ENCODE measurements at regions not wholly inside any gene's neighbourhood (a gene's known extent, or its start where the extent isn't known, plus 50 kb on each side); places are given as distances from the start of the nearest gene placed in this dataset.
"Not testable (repeated sequence)": the region's sequence is repeated elsewhere in the genome, so short reads cannot be mapped to it uniquely, and the experiment has no call there.

DNA sequence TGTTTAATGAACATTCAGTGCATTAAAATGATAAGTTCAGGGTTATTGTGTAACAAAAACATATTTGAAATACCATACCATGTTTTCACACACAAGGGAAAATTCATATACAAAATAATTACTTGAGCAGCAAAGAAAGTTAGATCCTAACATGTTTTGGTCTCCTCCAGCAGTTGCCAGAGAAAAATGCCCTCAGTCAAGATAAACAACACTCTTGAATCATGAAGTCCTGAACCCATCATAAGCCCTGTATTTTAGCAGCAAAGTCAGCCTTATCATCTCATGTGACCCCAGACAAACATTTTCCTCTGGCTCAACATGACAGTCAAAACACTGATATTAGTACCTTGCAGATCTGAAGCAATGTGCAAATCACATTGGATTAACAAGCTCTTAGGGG is 1541.1 kb upstream of the WWC1 start:
- no peak for DNase-seq (ENCODE audit: low read depth in 4 of 4, low spot score in 2 of 4)

DNA sequence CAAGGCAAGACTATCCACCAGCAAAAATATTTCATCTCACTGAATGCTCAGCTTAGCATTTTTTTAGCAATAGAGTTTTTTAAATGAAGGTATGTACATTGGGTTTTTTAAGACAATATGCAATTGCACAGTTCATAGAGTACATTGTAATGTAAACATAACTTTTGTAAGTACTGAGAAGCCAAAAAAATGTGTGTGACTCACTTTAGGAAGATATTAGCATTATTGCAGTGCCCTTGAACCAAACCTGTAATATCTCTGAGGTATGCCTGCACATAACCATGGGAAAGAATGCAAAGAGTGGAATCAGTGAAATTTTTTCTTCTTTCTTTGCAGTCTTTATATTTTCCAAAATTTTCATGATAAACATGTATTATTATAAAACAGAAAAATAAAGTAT is 1533.3 kb upstream of the WWC1 start:
- DNase-seq (ENCODE audit: low read depth in 4 of 4, low spot score in 2 of 4) = no peak

DNA sequence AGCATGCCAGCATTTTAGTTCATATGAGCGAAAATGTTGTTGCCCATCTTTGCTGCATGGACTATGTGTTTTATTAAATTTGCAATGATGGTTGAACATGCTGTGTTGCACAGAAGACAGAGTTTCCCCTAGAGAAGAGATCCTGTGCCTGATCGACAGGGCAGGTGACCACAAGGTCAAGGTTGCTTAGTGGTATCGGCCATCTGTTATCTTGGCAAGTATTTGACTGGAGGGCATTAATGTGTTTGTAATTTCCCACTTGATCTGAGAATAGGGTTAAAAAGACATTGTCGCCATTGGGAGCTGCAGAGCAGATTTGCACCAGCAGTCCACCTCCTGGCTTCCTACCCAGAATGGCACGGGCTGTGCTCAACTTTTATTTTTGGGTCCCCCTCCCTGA is 1523.6 kb upstream of the WWC1 start:
- no peak for DNase-seq (ENCODE audit: low read depth in 4 of 4, low spot score in 2 of 4)

DNA sequence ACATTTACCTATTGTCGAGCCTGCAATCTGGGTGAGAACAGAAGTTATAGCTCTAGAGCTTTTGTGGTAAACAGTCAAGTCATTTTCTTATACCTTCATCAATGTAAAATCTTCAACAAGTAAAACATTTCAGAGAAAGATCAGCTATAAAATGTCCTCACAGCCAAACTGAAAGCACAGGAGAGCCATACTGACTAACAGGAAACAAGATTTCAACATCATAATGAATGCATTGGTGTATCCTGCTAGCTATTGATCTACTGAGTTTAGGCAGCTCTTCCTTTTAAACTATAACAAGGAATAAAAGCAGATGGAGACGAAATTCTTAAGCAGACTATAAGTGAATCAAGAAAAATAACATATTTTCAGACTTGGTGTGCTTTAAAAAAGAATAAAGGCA is 1522.9 kb upstream of the WWC1 start:
- no peak for DNase-seq (ENCODE audit: low read depth in 4 of 4, low spot score in 2 of 4)

DNA sequence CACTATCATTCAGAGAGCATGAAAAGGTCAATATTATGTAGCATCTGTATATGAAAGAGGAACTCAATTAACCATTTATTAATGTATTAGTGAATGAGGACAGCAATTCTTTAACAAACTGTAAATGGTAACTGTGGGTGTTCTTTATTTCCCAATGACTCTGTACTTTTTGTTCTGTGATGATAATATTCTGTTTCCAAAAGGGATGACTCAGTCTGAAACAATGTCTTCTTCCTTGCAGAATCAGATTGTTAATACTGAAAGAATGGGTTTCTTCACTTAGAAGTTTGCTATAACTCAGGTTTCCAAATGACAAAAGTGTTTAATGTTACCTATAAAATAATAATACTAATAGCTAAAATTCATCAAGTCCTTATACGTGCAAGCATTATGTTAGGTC is 1518.7 kb upstream of the WWC1 start:
- no peak for DNase-seq (ENCODE audit: low read depth in 4 of 4, low spot score in 2 of 4)

DNA sequence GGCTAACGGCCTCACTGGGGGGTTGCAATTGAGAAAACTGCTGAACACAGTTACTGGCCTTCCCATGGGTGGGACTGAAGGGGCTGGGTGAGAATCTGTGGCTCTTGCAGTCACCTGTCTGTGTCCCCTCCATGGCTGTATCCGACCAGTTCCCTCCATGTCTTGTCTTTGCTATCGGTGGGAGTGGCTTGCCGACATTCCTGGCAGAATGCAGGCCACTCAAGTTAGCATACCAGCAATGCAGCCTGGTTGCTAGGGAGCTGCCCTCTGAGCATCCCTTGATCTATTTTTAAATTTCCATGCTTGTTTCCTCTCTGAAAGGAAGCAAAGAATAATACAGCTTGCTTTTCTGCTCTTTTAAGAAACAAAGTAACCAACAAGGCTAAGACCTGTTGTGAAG is 1509.7 kb upstream of the WWC1 start:
- no peak for DNase-seq (ENCODE audit: low read depth in 4 of 4, low spot score in 2 of 4)

DNA sequence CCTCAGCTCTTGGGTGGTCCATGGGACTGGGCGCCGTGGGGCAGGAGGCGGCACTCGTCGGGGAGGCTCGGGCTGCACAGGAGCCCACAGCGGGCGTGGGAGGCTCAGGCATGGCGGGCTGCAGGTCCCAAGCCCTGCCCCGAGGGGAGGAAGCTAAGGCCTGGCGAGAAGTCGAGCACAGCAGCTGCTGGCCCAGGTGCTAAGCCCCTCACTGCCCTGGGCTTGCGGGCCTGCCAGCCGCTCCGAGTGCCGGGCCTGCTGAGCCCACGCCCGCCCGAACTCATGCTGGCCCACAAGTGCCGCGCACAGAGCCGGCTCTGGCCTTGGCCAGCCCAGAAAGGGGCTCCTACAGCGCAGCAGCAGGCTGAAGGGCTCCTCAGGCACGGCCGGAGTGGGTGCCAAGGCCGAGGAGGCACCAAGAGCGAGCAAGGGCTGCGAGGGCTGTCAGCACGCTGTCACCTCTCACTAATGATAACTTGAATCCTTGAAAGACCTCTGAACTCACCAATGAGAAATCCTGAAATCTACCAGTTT is 1506.8 kb upstream of the WWC1 start:
- DNase-seq (ENCODE audit: low read depth in 4 of 4, low spot score in 2 of 4) = no peak

DNA sequence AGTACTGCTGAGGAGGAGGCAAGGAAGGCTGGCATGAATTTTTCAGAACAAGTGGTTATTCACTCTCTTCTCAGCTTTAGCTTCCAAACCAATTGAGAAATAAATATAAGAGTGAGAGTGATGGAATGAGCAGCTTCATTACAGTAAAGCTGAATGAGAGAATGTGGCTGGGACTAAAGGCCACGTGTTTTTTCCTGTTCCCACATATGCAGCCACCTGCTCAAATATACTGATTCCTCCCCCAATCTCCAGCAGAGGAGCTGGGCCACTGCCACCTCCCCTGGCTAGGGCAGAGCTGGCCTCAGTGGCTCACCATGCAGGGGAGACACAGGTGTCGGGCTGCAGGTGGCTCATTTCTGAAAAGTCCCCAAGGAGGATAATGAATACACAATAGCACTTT is 1505.3 kb upstream of the WWC1 start:
- DNase-seq (ENCODE audit: low read depth in 4 of 4, low spot score in 2 of 4) = no peak

DNA sequence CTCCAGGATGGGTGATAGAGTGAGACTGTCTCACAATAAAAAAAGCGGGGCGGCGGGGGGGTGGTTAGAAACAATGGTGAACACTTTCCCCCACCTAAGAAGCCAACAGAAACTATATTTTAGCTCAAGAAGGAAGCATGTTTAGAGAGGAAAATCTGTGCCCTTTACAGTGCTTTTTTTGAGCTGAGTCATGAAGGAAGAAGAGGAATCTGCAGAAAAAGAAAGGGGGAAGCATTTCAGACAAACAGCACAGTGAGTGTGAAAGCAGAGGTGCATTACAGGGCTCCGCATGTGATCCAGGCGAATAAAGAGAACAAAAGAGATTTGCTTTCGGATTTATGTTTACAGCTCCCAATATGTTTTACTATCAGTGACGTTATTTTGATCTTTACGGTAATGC is 1504.6 kb upstream of the WWC1 start:
- no peak for DNase-seq (ENCODE audit: low read depth in 4 of 4, low spot score in 2 of 4)

DNA sequence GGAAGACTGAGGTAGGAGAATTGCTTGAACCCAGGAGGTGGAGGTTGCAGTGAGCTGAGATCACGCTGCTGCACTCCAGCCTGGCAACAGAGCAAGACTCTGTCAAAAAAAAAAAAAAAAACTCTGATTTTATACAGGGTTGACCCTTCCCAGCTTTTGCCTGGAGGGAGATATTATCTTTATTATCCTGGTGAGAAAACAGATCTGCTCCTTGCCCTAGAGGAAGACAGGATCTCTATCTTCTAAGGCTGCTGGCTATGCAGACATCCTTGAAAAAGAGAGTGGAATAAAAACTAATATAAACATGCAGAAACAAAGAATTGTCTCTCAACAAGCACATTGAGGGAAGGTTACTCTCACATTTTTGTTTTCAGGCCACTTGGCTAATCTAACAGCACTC is 1503.4 kb upstream of the WWC1 start:
- DNase-seq (ENCODE audit: low read depth in 4 of 4, low spot score in 2 of 4) = no peak

DNA sequence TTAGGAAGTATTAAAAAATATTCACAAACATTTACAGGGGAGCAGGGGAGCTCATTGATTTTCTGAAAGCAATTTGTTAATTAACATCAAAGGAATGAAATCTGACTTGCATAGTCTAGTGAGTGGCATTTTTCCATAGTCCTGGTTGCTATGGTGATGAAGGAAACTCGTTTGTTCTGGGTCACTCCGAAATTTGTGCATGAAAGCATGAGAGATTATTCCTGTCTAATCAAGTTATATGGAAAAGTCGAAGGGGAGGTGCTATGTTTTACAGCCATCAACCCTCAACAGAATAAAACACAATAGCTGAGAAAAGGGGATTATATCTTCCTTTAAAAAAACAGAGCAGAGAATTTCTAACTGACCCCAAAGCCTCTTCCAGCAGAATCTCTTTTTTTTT is 1495.7 kb upstream of the WWC1 start:
- no peak for DNase-seq (ENCODE audit: low read depth in 4 of 4, low spot score in 2 of 4)

DNA sequence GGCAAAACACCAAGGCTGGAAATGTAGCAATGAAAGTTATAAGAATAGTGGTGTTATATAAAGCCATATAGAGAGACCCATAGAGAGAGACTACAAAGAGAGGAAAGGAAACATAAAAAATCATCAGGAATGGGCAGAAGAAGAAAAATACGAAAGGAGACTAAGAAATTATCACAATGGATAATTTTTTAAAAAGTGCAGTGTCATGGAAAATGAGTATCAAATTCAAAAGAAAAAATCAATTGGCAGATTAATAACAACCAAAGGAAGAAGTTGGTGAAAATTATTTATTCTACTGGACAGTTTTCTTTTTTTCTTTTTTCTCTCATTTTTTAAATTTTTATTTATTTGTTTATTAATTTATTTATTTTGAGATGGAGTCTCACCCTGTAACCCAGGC is 1488.4 kb upstream of the WWC1 start:
- no peak for DNase-seq (ENCODE audit: low read depth in 4 of 4, low spot score in 2 of 4)

DNA sequence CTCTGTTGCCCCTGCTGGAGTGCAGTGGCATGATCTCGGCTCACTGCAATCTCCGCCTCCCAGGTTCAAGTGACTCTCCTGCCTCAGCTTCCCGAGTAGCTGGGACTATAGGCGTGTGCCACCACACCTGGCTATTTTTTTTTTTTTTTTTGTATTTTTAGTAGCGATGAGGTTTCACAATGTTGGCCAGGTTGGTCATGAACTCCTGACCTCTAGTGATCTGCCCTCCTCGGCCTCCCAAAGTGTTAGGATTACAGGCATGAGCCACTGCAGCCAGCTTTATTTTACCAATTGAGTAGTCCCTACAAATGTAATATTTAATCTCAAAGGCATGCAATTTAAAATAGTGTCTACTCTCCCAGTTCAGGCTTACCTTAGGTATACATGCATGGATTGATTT is 1487.2 kb upstream of the WWC1 start:
- not testable (repeated sequence) for DNase-seq (ENCODE audit: low read depth in 4 of 4, low spot score in 2 of 4)

DNA sequence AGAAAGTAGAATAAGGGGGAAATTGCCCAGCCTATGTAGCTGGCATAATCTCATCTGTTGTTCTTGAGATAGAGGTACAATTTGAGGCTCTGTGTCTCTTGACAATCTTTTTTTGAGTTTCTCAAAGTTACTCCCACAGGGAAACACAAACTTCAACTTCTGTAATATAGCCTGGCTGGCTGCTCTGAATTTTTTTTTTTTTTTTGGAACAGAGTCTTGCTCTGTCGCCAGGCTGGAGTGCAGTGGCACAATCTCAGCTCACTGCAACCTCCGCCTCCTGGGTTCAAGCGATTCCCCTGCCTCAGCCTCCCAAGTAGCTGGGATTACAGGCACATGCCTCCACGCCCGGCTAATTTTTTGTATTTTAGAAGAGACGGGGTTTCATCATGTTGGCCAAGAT is 1486.8 kb upstream of the WWC1 start:
- DNase-seq (ENCODE audit: low read depth in 4 of 4, low spot score in 2 of 4) = not testable (repeated sequence)

DNA sequence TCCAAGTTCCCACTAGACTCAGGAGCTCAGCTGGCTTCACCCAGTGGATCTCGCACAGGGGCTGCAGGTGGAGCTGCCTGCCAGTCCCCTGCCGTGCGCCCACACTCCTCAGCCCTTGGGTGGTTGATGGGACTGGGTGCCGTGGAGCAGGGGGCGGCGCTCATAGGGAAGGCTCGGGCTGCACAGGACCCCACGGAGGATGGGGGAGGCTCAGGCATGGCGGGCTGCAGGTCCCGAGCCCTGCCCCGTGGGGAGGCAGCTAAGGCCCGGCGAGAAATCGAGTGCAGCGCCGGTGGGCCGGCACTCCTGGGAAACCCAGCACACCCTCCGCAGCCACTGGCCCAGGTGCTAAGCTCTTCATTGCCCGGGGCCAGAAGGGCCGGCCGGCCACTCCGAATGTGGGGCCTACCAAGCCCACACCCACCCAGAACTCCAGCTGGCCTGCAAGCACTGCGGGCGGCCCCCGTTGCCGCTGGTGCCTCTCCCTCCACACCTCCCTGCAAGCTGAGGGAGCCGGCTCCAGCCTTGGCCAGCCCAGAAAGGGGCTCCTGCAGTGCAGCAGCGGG is 1481.3 kb upstream of the WWC1 start:
- not testable (repeated sequence) for DNase-seq (ENCODE audit: low read depth in 4 of 4, low spot score in 2 of 4)

DNA sequence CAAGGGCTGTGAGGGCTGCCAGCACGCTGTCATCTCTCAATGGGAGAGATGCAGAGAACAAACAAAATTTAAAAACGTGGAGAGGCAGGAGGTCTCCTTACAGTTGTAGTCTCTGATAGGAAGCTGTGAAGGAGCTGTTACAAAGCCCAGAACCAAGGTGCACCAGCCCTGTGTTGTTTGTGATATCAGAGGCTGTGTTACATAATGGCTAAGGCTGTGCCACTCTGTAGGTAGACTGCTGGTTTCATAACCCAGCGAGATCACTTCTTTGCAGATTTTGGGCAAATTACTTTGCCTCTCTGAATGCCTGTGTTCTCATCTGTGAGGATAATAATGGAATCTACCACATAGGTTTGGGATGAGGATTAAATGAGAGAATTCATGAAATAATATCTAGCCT is 1480.7 kb upstream of the WWC1 start:
- DNase-seq (ENCODE audit: low read depth in 4 of 4, low spot score in 2 of 4) = no peak

DNA sequence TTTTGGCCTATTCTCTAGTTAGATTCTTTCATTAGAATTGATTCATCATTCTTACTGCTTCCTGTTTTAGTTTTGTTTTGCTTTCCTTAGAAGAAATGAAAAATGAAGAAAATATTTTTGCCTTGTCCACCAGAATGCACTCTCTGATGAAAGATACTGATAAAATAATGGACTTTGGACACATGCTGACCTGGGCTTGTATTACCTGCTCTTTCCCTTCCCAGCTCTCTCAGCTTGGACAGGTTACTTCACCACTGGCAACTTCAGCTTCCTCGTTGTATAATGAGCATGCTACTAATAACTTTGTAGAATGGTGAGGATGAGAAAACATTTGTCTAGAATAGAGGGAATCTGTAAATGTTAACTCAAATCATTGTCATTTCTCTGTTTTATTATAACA is 1468.1 kb upstream of the WWC1 start:
- no peak for DNase-seq (ENCODE audit: low read depth in 4 of 4, low spot score in 2 of 4)

DNA sequence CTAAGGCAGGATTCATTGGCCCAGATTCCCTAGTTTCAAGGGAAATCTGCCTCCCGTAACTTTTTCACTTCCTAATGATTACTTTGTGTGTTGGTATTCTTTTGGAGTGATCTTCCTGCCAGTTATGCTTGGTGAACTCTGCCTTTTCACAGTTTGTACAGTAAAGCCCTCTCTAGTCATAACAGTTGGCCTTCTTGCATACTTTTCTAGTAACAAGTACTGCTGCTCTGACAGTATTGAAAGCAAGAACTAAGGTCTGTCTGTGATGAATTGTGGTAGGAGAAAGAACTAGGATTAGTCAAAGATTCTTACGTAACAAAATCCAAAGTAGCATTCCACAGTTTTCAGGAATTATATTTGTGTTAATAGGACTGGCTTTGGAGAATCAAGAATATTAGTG is 1457.2 kb upstream of the WWC1 start:
- no peak for DNase-seq (ENCODE audit: low read depth in 4 of 4, low spot score in 2 of 4)

DNA sequence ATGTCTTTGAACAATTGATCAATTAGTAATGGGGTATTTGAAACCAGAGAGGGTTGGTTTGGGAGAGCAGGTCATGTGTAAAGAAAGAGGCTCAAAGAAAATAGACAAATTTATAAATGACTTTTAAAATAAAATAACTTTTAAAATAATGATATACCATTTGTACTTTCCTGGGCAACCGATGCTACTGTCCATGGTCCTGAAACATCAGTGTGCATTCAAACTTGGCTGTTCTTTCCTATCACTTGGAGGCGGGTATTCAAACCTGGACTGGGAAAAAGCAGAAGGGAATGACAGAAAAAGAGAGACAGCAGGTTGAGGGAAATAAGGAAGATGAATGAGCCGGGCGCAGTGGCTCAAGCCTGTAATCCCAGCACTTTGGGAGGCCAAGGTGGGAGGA is 1446.4 kb upstream of the WWC1 start:
- peak in 3 of 4 donors; percentile 4 to 40 (median 20) for DNase-seq (ENCODE audit: low read depth in 4 of 4, low spot score in 2 of 4)

DNA sequence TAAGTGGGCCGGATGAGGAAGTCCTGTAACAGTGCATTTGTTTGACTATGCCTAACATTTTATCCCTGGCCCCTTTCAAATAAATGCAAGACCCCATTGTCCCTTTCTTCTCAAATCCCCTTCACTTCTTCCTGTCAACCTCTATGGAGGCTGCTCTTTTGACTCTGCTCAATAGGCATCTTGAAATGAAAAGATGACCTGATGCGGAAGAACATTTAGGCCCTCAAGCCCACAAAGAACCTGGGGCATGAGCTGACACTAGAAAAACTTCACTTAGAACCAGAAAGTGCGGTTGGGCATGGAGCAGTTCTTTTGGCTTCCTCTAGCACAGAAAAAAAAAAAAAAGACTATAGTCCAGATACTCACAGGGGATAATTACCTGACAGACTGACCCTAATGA is 1434.7 kb upstream of the WWC1 start:
- no peak for DNase-seq (ENCODE audit: low read depth in 4 of 4, low spot score in 2 of 4)

DNA sequence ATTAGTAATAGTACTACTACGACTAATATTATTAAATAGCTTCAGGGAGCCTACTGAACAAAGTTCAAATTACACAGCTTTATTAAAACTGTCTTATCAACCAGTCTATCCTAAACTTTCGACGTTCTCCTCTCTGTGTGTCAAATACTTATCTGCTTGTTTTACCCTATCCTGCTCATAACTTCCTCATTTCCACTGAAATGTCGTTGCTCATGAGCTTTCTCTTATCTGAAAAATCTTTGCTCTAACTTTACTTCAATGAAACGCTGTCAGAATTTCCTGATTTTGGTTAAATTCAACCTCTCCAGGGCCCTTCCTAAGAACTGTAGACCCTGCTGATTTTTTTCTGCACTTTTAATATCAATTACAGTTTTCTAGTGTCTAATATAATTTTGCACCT is 1431.0 kb upstream of the WWC1 start:
- DNase-seq (ENCODE audit: low read depth in 4 of 4, low spot score in 2 of 4) = no peak

DNA sequence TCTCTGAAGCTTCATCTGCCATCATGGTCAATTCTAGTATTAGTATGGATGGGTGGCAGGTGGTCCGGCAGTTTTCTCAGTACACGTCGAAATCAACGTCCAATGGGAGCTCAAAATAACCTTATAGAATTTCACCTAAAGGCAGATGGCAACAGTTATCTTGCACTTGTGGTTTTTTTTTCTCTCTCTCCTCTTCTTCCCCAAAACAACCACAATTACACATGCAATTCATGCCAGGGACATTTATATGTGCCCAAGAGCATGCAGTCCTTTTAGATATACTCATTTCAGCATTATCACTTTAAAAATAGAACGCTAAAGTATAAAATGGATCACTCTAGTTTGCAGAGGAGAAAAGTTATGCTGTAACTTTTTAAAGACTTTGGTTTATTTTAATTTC is 1428.9 kb upstream of the WWC1 start:
- DNase-seq (ENCODE audit: low read depth in 4 of 4, low spot score in 2 of 4) = no peak

DNA sequence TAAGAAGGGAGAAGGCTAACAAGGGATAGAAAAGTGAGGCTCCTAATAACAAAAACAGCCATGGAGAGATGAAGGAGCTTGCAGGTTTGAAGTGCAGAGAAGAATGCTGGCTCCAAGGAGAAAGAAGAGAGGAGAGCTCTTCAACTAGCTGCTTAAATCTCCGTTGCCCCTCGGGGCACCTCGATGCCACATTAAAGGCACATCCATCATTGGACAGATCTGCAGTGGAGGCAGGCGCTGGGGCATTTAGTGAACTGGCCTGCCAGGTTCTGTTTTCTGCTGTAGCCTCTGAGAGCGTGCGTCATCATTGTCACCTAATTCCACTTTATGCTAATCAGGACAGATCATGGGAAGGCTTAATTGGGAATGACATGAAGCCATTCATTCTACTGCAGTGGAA is 1426.2 kb upstream of the WWC1 start:
- DNase-seq (ENCODE audit: low read depth in 4 of 4, low spot score in 2 of 4) = no peak

Data from left renal cortex interstitium (tissue), 4 donors.